ENCODE measurements at regions not wholly inside any gene's neighbourhood (a gene's known extent, or its start where the extent isn't known, plus 50 kb on each side); places are given as distances from the start of the nearest gene placed in this dataset.

GRCh38 chr2:22530131-22530530, 854.8 kb upstream of the KLHL29 start:
- no peak for DNase-seq

DNA sequence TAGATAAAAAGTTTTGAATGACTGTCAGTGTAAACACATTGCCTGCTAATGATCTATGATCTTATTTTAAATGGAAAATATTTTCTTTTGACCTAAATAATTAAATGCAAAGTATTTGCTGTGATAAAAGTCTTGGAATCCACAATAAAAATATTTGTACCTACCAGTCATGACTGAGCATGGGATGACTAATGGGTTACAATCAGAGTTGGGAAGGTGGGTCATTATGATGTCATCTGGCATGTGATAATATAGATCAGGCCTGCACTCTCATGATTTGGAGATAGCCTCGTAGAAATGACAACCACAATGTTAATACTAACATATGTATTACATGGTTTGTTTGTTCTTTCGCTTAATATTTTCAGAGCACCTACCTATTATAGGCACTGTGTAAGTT, 848.8 kb upstream of the KLHL29 start:
- DNase-seq = no peak

GRCh38 chr2:22554453-22554852, 830.5 kb upstream of the KLHL29 start:
- DNase-seq = no peak

- DNase-seq = no peak
Observed at GRCh38 chr2:22557406-22557805, 827.6 kb upstream of the KLHL29 start.

GRCh38 chr2:22560021-22560420, 825.0 kb upstream of the KLHL29 start:
- no peak for DNase-seq

GRCh38 chr2:22579341-22579740, 805.6 kb upstream of the KLHL29 start:
- DNase-seq = no peak

GRCh38 chr2:22582107-22582506, 802.9 kb upstream of the KLHL29 start:
- no peak for DNase-seq

DNA sequence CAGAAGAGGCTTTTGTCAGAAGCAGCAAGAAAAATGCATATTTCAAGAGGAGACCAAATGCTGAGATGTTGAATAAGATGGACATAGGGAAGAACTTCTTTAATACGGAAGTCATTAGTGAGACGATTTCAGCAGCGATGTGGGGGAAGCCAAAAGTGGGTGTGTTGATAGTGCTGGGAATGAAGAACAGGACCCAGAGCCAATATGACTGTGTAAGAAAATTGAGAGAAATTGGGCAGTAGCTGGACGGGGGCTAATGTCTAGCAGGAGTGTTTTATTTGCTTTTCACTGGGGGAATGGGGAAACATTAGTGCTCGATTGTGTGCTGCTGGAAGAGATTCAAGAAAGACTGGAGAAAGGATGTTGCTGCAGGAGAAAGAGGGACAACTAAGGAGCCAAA, 788.7 kb upstream of the KLHL29 start:
- DNase-seq = no peak

DNA sequence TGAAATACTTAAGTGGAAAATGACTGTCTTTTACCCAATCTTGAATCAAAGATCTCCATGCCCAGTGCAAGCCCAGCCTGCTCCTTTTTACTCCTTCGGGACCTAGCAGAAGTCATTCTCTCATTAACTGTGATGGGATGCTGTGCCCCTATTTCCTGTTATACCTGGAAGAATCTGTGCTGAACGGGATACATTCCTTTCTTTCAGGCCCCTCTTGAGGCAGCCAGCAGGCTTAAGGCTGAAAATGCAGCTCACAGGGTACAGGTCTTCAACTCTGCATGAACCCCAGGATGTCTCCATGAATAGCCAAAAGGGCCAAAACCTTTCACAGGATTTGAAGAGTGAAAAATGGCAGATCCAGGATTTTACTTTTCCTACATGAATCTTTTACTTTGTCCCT, 784.8 kb upstream of the KLHL29 start:
- no peak for DNase-seq

DNA sequence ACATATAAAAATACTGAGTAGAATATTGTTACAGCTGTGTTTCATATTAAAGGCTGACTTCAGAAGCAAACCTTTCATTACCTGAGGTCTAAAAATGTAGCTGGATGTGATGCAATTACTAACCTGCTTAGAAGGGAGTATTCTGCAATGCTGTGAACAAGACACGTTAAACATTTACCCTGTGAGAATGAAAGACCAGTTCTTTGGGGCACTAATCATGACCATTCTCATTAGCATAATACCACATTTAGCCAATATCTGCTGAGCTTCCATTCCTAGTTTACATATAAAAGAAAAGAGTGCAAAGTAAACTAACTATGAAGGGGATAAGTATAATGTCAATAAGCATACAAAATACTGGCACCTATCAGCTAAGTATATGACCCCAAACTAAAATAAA, 784.0 kb upstream of the KLHL29 start:
- DNase-seq = no peak

- no peak for DNase-seq
Observed at GRCh38 chr2:22604136-22604535, 780.8 kb upstream of the KLHL29 start.

DNA sequence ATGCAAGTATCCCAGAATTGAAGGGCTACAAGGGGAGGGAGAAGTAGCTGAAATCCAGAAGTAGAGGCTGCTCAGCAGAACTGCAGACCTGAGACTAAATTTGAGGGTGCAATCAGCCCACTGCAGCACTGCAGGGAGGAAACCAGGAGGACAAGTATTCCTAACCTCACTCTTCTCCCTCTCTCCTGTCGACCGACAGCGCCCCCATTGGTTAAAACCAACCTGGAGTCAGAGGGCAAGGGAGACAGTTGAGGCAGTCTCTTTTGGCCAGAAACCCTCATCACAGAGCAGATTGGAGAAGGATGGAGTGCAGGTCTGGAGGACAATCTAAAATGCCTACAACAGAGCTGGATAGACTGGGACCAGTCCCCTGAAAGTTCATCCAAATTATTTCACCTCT, 768.9 kb upstream of the KLHL29 start:
- DNase-seq = no peak

- no peak for DNase-seq
Observed at GRCh38 chr2:22623620-22624019, 761.4 kb upstream of the KLHL29 start.

DNA sequence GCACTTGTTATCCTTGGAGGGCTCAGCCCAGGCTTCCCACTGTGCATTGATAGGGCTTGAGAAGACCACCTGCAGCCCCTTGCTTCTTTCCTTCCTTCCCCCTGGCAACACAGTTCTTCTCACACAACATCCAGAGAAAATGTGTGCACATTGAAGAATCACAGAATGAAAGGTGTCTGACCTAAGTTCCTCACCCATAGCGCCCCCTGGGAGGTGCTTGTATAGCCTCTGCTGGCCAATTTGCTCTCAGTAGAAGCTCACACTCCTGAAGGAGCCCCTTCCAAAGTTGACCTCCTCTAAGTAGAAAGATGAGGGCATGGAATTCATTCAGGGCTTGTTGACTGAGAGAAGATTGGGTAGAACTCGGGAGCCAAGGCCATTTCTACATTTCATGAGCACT, 758.4 kb upstream of the KLHL29 start:
- no peak for DNase-seq

DNA sequence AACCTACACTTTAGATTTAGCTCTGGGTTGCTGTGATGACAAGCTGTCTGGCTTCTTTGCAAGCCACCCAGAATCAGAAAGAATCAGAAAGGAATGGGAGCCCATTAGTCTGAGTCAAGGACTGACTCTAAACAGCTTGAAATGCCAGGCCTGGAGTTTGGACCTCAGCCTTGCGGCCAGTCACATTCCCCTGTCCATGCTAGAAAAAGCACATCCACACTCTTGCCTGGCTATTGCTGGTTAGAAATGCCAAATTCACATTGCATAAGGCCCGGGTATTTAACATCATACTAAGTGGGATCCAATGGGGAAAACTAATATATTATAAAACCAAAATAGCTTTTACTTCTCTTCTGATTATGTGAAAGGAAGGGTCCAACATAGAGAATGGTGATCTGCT, 756.8 kb upstream of the KLHL29 start:
- DNase-seq = no peak

GRCh38 chr2:22628906-22629305, 756.1 kb upstream of the KLHL29 start:
- DNase-seq = no peak

GRCh38 chr2:22634167-22634566, 750.8 kb upstream of the KLHL29 start:
- no peak for DNase-seq

GRCh38 chr2:22656426-22656825, 728.6 kb upstream of the KLHL29 start:
- no peak for DNase-seq

- DNase-seq = no peak
Observed at GRCh38 chr2:22673529-22673928, 711.5 kb upstream of the KLHL29 start.

DNA sequence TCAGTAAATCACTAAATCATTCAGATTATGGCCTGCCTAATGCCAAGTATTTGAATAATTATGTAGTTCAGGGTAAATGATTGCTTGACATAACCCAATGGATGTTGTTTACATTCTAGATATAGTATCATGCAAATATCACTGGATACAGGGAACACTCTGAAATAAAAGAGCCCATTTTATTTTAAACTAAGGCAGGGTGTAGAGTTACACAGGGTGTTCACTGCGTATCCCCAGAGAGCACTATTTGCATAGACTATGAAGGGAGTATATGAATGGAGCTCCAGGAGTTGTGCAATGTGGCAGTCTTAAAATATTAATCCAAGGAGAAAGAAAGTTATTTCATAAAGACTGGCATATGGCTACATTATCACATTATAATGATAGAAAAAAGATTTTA, 701.1 kb upstream of the KLHL29 start:
- no peak for DNase-seq

- DNase-seq = no peak
Observed at GRCh38 chr2:22690096-22690495, 694.9 kb upstream of the KLHL29 start.

DNA sequence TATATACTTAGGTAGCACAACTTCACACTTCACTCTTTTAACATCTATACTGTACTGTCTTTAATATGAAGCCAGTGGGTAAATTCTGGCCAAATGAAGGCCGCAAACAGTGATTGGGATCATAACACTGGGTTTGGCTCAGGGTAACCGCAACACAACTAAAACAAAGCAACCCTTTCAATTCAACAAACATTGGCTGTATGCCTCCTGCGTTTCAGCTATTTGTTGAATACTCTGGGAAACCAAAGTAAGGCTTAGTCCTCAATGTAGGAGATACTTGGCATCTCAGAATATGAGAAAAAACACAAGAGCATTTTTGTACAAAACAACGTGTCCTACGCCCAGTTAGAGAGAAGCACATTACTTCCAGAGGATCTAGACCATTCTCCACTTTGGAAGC, 693.3 kb upstream of the KLHL29 start:
- DNase-seq = no peak

GRCh38 chr2:22692746-22693145, 692.2 kb upstream of the KLHL29 start:
- no peak for DNase-seq

DNA sequence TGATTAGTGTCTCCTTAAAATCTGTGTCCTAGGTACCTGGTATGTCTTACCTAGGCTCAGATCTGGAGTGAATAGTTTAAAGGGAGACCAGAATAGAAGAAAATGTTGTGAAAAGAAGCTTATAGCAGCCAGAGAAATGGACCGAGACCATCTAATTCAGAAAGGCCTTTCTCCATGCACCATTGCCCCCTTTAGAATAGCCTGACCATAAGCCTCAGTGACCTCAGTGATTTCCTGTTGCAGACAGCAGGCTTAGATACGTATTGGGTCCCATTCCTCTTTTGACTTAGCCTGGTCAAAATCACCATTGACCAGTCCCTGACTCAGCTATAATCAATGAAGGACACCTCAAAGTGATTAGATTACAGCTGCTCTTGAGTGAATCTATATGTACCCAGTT, 690.7 kb upstream of the KLHL29 start:
- no peak for DNase-seq

DNA sequence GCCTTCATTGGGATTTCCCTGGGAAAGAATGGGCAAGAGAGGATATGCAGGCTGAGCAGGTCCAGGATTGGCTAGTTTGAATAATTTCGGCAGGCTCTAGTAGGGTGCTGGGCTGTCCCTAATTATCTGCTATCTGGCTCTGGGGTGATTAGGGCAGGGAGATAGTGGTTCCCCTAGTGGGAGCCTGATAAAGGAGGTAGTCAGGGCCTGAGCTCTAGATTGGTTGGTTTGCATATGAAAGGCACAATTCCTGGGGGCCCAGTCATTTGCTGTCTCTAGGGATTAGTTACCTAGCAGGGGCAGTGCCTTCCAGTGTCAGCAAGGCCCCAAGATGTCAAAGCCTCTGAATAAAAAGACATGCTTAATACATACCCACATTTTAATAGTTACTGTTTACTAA, 690.1 kb upstream of the KLHL29 start:
- DNase-seq = no peak

- DNase-seq = no peak
Observed at GRCh38 chr2:22697054-22697788, 687.8 kb upstream of the KLHL29 start.

Data from activated CD4-positive, alpha-beta T cell treated with anti-CD3 and anti-CD28 coated beads, Interleukin-10, Interleukin-2, amounts not matched to agents 100 ng/mL and 50 ng/mL, durations not matched to agents 16 hours and 8 hours (primary cell).